ENCODE measurements at regions not wholly inside any gene's neighbourhood (a gene's known extent, or its start where the extent isn't known, plus 50 kb on each side); places are given as distances from the start of the nearest gene placed in this dataset.

- TF ChIP-seq CTCF (IDR thresholded peaks at IDR 0.05; ENCODE audit: poor library complexity), result no peak
- TF ChIP-seq EZH2 (IDR thresholded peaks at IDR 0.05; ENCODE audit: borderline replicate concordance), result no peak
- TF ChIP-seq EZH2phosphoT487 (IDR thresholded peaks at IDR 0.05; ENCODE audit: low read depth, severe bottlenecking, unreplicated experiment), result no peak
Measured at GRCh38 chr6:90356012-90356421, 59.4 kb upstream of the BACH2 start.

All from hepatocyte (in vitro differentiated cells).